Sigmoid colon (tissue), 6 donors: ENCODE measurements at regions not wholly inside any gene's neighbourhood (a gene's known extent, or its start where the extent isn't known, plus 50 kb on each side); places are given as distances from the start of the nearest gene placed in this dataset.
A peak's percentile ranks its signal among the peaks of the same experiment; 100 is the strongest.

Experiments used
- DNase-seq: peaks from one replicate; pipeline ENCODE4 v3.0.0-alpha.2; 2019
- H3K27ac ChIP-seq, 4 donors: fragments of 200-600 bp; sonication (generic); one replicate each; pipeline ENCODE4 v1.5.1; 2016 to 2019; ENCODE audit warnings: mild to moderate bottlenecking in 1 of 4
- H3K27me3 ChIP-seq, 3 donors: fragments of 200-600 bp; sonication (generic); one replicate each; pipeline ENCODE4 v1.5.1; 2019; ENCODE audit warnings: mild to moderate bottlenecking in 1 of 3
- H3K36me3 ChIP-seq, 4 donors: fragments of 200-600 bp; sonication (generic); one replicate each; pipeline ENCODE4 v1.5.1; 2016 to 2019
- H3K4me1 ChIP-seq, 4 donors: fragments of 200-600 bp; sonication (generic); one replicate each; pipeline ENCODE4 v1.5.1; 2017 to 2019
- H3K4me3 ChIP-seq, 4 donors: fragments of 200-600 bp; sonication (generic); one replicate each; pipeline ENCODE4 v1.5.1; 2017 to 2019; ENCODE audit warnings: mild to moderate bottlenecking in 2 of 4, moderate library complexity in 1 of 4
- H3K9me3 ChIP-seq, 4 donors: fragments of 200-600 bp in 3 of 4; sonication (generic) in 3 of 4; one replicate each; pipeline versions ENCODE4 v1.5.1 to v1.6.1; 2013 to 2019
- EP300 ChIP-seq, 4 donors: sonication (generic); formaldehyde crosslinking; IDR thresholded peaks; one replicate each; pipeline ENCODE4 v1.6.1; 2017; ENCODE audit warnings: antibody characterized with exemption in 4 of 4
- POLR2A ChIP-seq, 2 donors: fragments of 450-650 bp; IDR thresholded peaks; one replicate each; pipeline ENCODE4 v1.6.1; 2016; ENCODE audit warnings: antibody characterized with exemption in 2 of 2, mild to moderate bottlenecking in 2 of 2, moderate library complexity in 2 of 2
- POLR2AphosphoS5 ChIP-seq, 4 donors: sonication (generic); formaldehyde crosslinking; IDR thresholded peaks; one replicate each; pipeline ENCODE4 v1.6.1; 2017; ENCODE audit warnings: antibody characterized with exemption in 4 of 4
- WGBS, 2 donors: extraction: QIAGEN DNeasy Blood & Tissue Kit; methylation state at CpG; one replicate each; pipeline ENCODE4 v1.1.7; 2013; 5-methylcytosine and 5-hydroxymethylcytosine counted together
- intact Hi-C: fragments of 100-400 bp; cut with DNase I; formaldehyde crosslinking; loops from one replicate; pipeline ENCODE4 v1.15.1; 2023
- TF ChIP-seq, protein P1 (sequence below), 4 experiments: fragments of 450-650 bp in 3 of 4; fragments of 200-600 bp in 1 of 4; IDR thresholded peaks; one replicate each; pipeline ENCODE4 v1.5.1; 2016 to 2019; ENCODE audit warnings: antibody characterized with exemption in 4 of 4, mild to moderate bottlenecking in 3 of 4, moderate library complexity in 2 of 4
- donor health status: healthy with polysubstance abuse.
- donor health status: healthy.

DNA sequence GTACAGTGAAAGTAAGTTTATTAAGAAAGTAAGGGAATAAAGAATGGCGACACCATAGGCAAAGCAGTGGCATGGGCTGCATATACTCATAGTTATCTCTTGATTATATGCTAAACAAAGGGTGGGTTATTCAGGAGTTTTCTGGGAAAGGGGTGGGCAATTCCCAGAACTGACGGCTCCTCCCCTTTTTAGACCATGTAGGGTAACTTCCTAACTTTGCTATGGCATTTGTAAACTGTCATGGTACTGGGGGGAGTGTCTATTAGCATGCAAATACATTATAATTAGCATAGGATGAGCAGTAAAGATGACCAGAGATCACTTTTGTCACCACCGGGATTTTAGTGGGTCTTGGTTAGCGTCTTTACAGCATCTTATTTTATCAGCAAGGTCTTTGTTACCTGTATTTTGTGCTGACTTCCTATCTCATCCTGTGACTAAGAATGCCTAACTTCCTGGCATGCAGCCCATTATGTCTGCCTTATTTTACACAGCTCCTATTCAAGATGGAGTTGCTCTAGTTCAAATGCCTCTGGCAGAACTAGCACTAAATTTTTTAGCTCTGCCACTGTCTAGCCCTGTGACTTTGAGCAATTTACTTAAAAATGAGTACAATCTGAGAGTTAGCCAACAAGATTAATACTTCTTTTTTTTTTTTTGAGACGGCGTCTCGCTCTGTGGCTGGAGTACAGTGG, 110.3 kb upstream of the PALMD start:
- TF ChIP-seq POLR2A (IDR thresholded peaks at IDR 0.05) (no peak), EP300 (IDR thresholded peaks at IDR 0.05) (no peak), POLR2AphosphoS5 (IDR thresholded peaks at IDR 0.05) (no peak)
- TF ChIP-seq, protein P1, sequence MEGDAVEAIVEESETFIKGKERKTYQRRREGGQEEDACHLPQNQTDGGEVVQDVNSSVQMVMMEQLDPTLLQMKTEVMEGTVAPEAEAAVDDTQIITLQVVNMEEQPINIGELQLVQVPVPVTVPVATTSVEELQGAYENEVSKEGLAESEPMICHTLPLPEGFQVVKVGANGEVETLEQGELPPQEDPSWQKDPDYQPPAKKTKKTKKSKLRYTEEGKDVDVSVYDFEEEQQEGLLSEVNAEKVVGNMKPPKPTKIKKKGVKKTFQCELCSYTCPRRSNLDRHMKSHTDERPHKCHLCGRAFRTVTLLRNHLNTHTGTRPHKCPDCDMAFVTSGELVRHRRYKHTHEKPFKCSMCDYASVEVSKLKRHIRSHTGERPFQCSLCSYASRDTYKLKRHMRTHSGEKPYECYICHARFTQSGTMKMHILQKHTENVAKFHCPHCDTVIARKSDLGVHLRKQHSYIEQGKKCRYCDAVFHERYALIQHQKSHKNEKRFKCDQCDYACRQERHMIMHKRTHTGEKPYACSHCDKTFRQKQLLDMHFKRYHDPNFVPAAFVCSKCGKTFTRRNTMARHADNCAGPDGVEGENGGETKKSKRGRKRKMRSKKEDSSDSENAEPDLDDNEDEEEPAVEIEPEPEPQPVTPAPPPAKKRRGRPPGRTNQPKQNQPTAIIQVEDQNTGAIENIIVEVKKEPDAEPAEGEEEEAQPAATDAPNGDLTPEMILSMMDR (IDR thresholded peaks at IDR 0.05) = no peak
- DNase-seq = no peak
- H3K27me3 ChIP-seq = no peaks in the 10 kb centered on the region
- peak overlapping the region in 1 of 4 donors; percentile 39 for H3K27ac ChIP-seq
- 85 to 91% methylated on average over 7 of the region's 7 CpGs for WGBS, 2 donors
- H3K9me3 ChIP-seq = no peaks in the 10 kb centered on the region
- H3K4me1 ChIP-seq = no peaks in the 10 kb centered on the region
- no peaks in the 10 kb centered on the region for H3K36me3 ChIP-seq
- intact Hi-C loops = no loop called here
- no peak overlapping the region for H3K4me3 ChIP-seq

DNA sequence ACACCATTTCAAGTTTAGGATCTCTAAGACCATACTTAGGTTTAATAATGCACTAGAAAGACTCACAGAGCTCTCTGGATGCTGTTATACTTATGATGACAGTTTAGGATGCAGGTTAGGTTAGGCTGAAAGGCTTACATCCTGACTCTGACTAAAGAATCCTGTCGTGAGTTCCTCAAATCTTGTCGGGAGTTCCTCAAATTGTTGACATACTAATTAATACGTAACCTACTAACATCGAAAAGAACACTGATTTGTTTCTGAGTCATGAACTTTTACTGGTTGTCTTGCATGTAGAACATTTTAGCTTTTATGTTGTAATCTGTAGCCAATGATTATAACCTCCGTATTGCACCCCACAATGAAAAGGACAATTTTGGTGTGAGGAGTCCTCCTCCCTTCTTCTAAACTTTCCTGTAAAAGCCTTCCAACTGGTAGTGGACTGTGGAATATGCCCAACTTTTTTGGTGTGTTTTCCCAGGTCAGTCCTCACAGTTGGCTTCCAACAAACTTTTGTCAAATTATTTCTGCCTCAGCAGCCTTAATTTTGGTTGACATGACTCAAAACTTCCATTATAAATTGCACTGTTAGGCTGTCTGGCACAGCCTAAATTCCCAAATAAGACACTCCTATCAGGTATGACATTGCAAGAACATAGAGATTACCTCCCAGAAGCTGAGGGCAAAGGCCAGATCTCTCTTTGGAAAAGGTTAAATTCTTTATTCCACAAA, 107.9 kb upstream of the PALMD start:
- Histone ChIP-seq H3K27ac (no peak overlapping the region), H3K9me3 (no peaks in the 10 kb centered on the region), H3K27me3 (no peaks in the 10 kb centered on the region), H3K36me3 (no peaks in the 10 kb centered on the region), H3K4me3 (no peak overlapping the region), H3K4me1 (no peaks in the 10 kb centered on the region)
- no peak for DNase-seq
- no peak for TF ChIP-seq POLR2AphosphoS5 (IDR thresholded peaks at IDR 0.05)
- TF ChIP-seq POLR2A (IDR thresholded peaks at IDR 0.05) = no peak
- TF ChIP-seq, protein P1 (IDR thresholded peaks at IDR 0.05) = no peak
- no peak for TF ChIP-seq EP300 (IDR thresholded peaks at IDR 0.05)
- intact Hi-C loops = no loop called here
- 38 to 51% methylated on average over 5 of the region's 5 CpGs for WGBS, 2 donors

DNA sequence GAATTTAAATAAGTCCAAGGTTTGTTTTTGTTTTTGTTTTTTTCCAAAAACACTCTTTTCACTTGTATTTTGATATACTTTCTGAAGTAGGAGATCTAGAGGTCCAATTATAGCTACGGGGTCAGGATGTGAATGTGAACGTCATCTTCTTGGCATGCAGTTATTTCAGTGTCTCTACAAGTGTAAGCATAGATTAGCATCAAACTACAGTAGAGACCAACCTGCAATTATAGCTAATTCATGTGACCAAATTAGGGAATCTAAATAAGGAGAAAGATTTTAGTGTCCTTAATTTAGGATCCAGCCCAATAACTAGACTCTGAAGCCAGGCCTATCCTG, 107.3 kb upstream of the PALMD start:
- intact Hi-C loops = no loop called here
- no peak for DNase-seq
- Histone ChIP-seq H3K9me3 (no peaks in the 10 kb centered on the region), H3K36me3 (no peaks in the 10 kb centered on the region), H3K27ac (no peak overlapping the region), H3K4me3 (no peak overlapping the region), H3K27me3 (no peaks in the 10 kb centered on the region), H3K4me1 (no peaks in the 10 kb centered on the region)
- 92 to 93% methylated on average over 2 of the region's 2 CpGs for WGBS, 2 donors
- TF ChIP-seq POLR2A (IDR thresholded peaks at IDR 0.05) = no peak
- TF ChIP-seq EP300 (IDR thresholded peaks at IDR 0.05) = no peak
- TF ChIP-seq, protein P1 (IDR thresholded peaks at IDR 0.05) = no peak
- no peak for TF ChIP-seq POLR2AphosphoS5 (IDR thresholded peaks at IDR 0.05)

DNA sequence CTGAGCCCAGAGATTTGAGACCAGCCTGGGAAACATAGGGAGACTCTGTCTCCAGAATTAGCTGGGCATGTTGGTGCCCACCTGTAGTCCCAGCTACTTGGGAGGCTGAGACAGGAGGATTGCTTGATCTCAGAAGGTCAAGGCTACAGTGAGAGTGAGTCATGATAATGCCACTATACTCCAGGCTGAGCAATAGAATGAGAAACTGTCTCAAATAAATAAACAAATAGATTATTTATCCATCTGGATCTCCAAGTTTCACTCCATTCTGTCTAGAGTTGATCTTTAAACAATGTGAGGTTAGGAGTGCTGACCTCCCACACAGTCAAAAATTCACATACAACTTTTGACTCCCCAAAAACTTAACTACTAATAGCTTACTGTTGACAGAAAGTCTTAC, 106.8 kb upstream of the PALMD start:
- Histone ChIP-seq H3K36me3 (no peaks in the 10 kb centered on the region), H3K27me3 (no peaks in the 10 kb centered on the region), H3K4me3 (no peak overlapping the region), H3K27ac (no peak overlapping the region), H3K4me1 (no peaks in the 10 kb centered on the region), H3K9me3 (no peaks in the 10 kb centered on the region)
- no peak for DNase-seq
- intact Hi-C loops = no loop called here
- no peak for TF ChIP-seq POLR2AphosphoS5 (IDR thresholded peaks at IDR 0.05)
- TF ChIP-seq, protein P1 (IDR thresholded peaks at IDR 0.05) = no peak
- no peak for TF ChIP-seq EP300 (IDR thresholded peaks at IDR 0.05)
- TF ChIP-seq POLR2A (IDR thresholded peaks at IDR 0.05) = no peak
